GM21717 (cell line): ENCODE measurements at regions not wholly inside any gene's neighbourhood (a gene's known extent, or its start where the extent isn't known, plus 50 kb on each side); places are given as distances from the start of the nearest gene placed in this dataset.
"Not testable (repeated sequence)": the region's sequence is repeated elsewhere in the genome, so short reads cannot be mapped to it uniquely, and the experiment has no call there.

ENCODE experiments used
- ATAC-seq: cut with Tn5 transposase; IDR thresholded peaks from one replicate; pipeline ENCODE4 v1.9.1; 2021; ENCODE audit warnings: mild to moderate bottlenecking, moderate library complexity; ENCODE audit not compliant: unreplicated experiment

- ATAC-seq: no peak
These were observed 726.4 kb upstream of the SOX11 start for GRCh38 chr2:4965556-4966320.

- no peak for ATAC-seq
These were observed 725.0 kb upstream of the SOX11 start for GRCh38 chr2:4967206-4967605.

- no peak for ATAC-seq
These were observed 719.7 kb upstream of the SOX11 start for GRCh38 chr2:4972472-4972871.

- ATAC-seq: no peak
These were observed 718.8 kb upstream of the SOX11 start for GRCh38 chr2:4973354-4973753.

- ATAC-seq: no peak
These were observed 718.2 kb upstream of the SOX11 start for GRCh38 chr2:4973973-4974372.

GRCh38 chr2:4976407-4976806 lies 715.8 kb upstream of the SOX11 start:
- no peak for ATAC-seq

- ATAC-seq: no peak
These were observed 713.1 kb upstream of the SOX11 start for GRCh38 chr2:4979111-4979510.

- no peak for ATAC-seq
These were observed 711.2 kb upstream of the SOX11 start for GRCh38 chr2:4980995-4981394.

GRCh38 chr2:4981802-4982409 lies 710.3 kb upstream of the SOX11 start:
- ATAC-seq: no peak

GRCh38 chr2:4988444-4988843 lies 703.7 kb upstream of the SOX11 start:
- ATAC-seq: not testable (repeated sequence)

GRCh38 chr2:4992226-4992625 lies 700.0 kb upstream of the SOX11 start:
- no peak for ATAC-seq

- no peak for ATAC-seq
These were observed 696.7 kb upstream of the SOX11 start for GRCh38 chr2:4995466-4995865.

GRCh38 chr2:5007596-5007995 lies 684.6 kb upstream of the SOX11 start:
- ATAC-seq: no peak

- no peak for ATAC-seq
These were observed 672.9 kb upstream of the SOX11 start for GRCh38 chr2:5019324-5019723.

- ATAC-seq: no peak
These were observed 671.9 kb upstream of the SOX11 start for GRCh38 chr2:5020116-5020875.

- ATAC-seq: no peak
These were observed 671.0 kb upstream of the SOX11 start for GRCh38 chr2:5021136-5021535.

GRCh38 chr2:5022061-5022460 lies 670.1 kb upstream of the SOX11 start:
- ATAC-seq: no peak

- not testable (repeated sequence) for ATAC-seq
These were observed 669.2 kb upstream of the SOX11 start for GRCh38 chr2:5022708-5023635.

- no peak for ATAC-seq
These were observed 665.5 kb upstream of the SOX11 start for GRCh38 chr2:5026571-5027234.

GRCh38 chr2:5035057-5035488 lies 657.1 kb upstream of the SOX11 start:
- no peak for ATAC-seq
